Activated T-cell treated with anti-CD3 and anti-CD28 coated beads, Interleukin-2, amount 50 U/mL, for 4 hours (primary cell): ENCODE measurements at regions not wholly inside any gene's neighbourhood (a gene's known extent, or its start where the extent isn't known, plus 50 kb on each side); places are given as distances from the start of the nearest gene placed in this dataset.
"Not testable (repeated sequence)": the region's sequence is repeated elsewhere in the genome, so short reads cannot be mapped to it uniquely, and the experiment has no call there.

ENCODE experiments used
- ATAC-seq, 2 donors: fragments of 200-7000 bp; cut with Tn5 transposase; one replicate each; pipeline ENCODE4 v1.10.0; 2021
- DNase-seq: peaks from one replicate; pipeline ENCODE4 v3.0.0-alpha.2; 2020
- H3K27me3 Mint-ChIP-seq: one replicate; pipeline ENCODE4 v1.8.0; 2021; ENCODE audit warnings: low read depth, mixed read lengths
- H3K36me3 Mint-ChIP-seq: one replicate; pipeline ENCODE4 v1.8.0; 2022; ENCODE audit warnings: mixed read lengths; ENCODE audit not compliant: insufficient read depth
- H3K4me1 Mint-ChIP-seq: one replicate; pipeline ENCODE4 v1.8.0; 2021; ENCODE audit warnings: low read depth, mixed read lengths
- H3K4me3 Mint-ChIP-seq: one replicate; pipeline ENCODE4 v1.8.0; 2021; ENCODE audit warnings: mild to moderate bottlenecking, moderate library complexity, mixed read lengths
- H3K9me3 Mint-ChIP-seq: one replicate; pipeline ENCODE4 v1.8.0; 2021; ENCODE audit warnings: mixed read lengths

- ATAC-seq, result no peak
- no peaks in the 10 kb centered on the region for H3K4me1 Mint-ChIP-seq
- no peak for DNase-seq
- H3K9me3 Mint-ChIP-seq, result no peaks in the 10 kb centered on the region
- no peaks in the 10 kb centered on the region for H3K27me3 Mint-ChIP-seq
- H3K4me3 Mint-ChIP-seq, result no peak overlapping the region
- no peaks in the 10 kb centered on the region for H3K36me3 Mint-ChIP-seq
These were observed 146.4 kb downstream of the ACTR3B start for GRCh38 chr7:152905949-152906348.

GRCh38 chr7:152907042-152907761, 147.7 kb downstream of the ACTR3B start:
- no peak overlapping the region for H3K4me3 Mint-ChIP-seq
- DNase-seq, result no peak
- no peaks in the 10 kb centered on the region for H3K36me3 Mint-ChIP-seq
- H3K9me3 Mint-ChIP-seq, result no peaks in the 10 kb centered on the region
- no peak for ATAC-seq
- no peaks in the 10 kb centered on the region for H3K4me1 Mint-ChIP-seq
- no peaks in the 10 kb centered on the region for H3K27me3 Mint-ChIP-seq

- H3K4me1 Mint-ChIP-seq, result no peaks in the 10 kb centered on the region
- no peak for DNase-seq
- no peak for ATAC-seq
- no peaks in the 10 kb centered on the region for H3K9me3 Mint-ChIP-seq
- H3K4me3 Mint-ChIP-seq, result no peak overlapping the region
- H3K36me3 Mint-ChIP-seq, result no peaks in the 10 kb centered on the region
- no peaks in the 10 kb centered on the region for H3K27me3 Mint-ChIP-seq
These were observed 149.7 kb downstream of the ACTR3B start for GRCh38 chr7:152909280-152909679.

GRCh38 chr7:152909683-152910544, 150.4 kb downstream of the ACTR3B start:
- no peak for DNase-seq
- no peaks in the 10 kb centered on the region for H3K9me3 Mint-ChIP-seq
- H3K4me1 Mint-ChIP-seq, result no peaks in the 10 kb centered on the region
- H3K4me3 Mint-ChIP-seq, result no peak overlapping the region
- ATAC-seq, result no peak
- no peaks in the 10 kb centered on the region for H3K36me3 Mint-ChIP-seq
- no peaks in the 10 kb centered on the region for H3K27me3 Mint-ChIP-seq

- H3K9me3 Mint-ChIP-seq, result no peaks in the 10 kb centered on the region
- H3K4me1 Mint-ChIP-seq, result no peaks in the 10 kb centered on the region
- DNase-seq (no peak), ATAC-seq (no peak)
- no peak overlapping the region for H3K4me3 Mint-ChIP-seq
- H3K27me3 Mint-ChIP-seq, result no peaks in the 10 kb centered on the region
- no peaks in the 10 kb centered on the region for H3K36me3 Mint-ChIP-seq
These were observed 151.1 kb downstream of the ACTR3B start for GRCh38 chr7:152910545-152911225.

- Mint-ChIP-seq H3K36me3 (no peaks in the 10 kb centered on the region), H3K27me3 (no peaks in the 10 kb centered on the region), H3K4me1 (no peaks in the 10 kb centered on the region), H3K9me3 (no peaks in the 10 kb centered on the region), H3K4me3 (no peak overlapping the region)
- no peak for ATAC-seq
- DNase-seq, result no peak
These were observed 151.6 kb downstream of the ACTR3B start for GRCh38 chr7:152911226-152911560.

- Mint-ChIP-seq H3K4me3 (no peak overlapping the region), H3K36me3 (no peaks in the 10 kb centered on the region), H3K9me3 (no peaks in the 10 kb centered on the region), H3K27me3 (no peaks in the 10 kb centered on the region), H3K4me1 (no peaks in the 10 kb centered on the region)
- DNase-seq (no peak), ATAC-seq (no peak)
These were observed 152.4 kb downstream of the ACTR3B start for GRCh38 chr7:152911922-152912321.

GRCh38 chr7:152912511-152912910, 153.0 kb downstream of the ACTR3B start:
- Mint-ChIP-seq H3K27me3 (no peaks in the 10 kb centered on the region), H3K36me3 (no peaks in the 10 kb centered on the region), H3K4me1 (no peaks in the 10 kb centered on the region), H3K9me3 (no peaks in the 10 kb centered on the region), H3K4me3 (no peak overlapping the region)
- DNase-seq (no peak), ATAC-seq (no peak)

GRCh38 chr7:152913492-152913891, 153.9 kb downstream of the ACTR3B start:
- Mint-ChIP-seq H3K27me3 (no peaks in the 10 kb centered on the region), H3K36me3 (peaks cover 1% of the 10 kb centered on the region), H3K4me3 (no peak overlapping the region), H3K4me1 (no peaks in the 10 kb centered on the region), H3K9me3 (no peaks in the 10 kb centered on the region)
- DNase-seq (no peak), ATAC-seq (no peak)

- H3K27me3 Mint-ChIP-seq, result no peaks in the 10 kb centered on the region
- ATAC-seq (no peak), DNase-seq (no peak)
- peaks cover 1% of the 10 kb centered on the region for H3K36me3 Mint-ChIP-seq
- no peaks in the 10 kb centered on the region for H3K9me3 Mint-ChIP-seq
- no peaks in the 10 kb centered on the region for H3K4me1 Mint-ChIP-seq
- H3K4me3 Mint-ChIP-seq, result no peak overlapping the region
These were observed 154.7 kb downstream of the ACTR3B start for GRCh38 chr7:152914014-152914844.

GRCh38 chr7:152914845-152915102, 155.2 kb downstream of the ACTR3B start:
- not testable (repeated sequence) for ATAC-seq, H3K36me3 Mint-ChIP-seq, H3K4me3 Mint-ChIP-seq, DNase-seq, H3K9me3 Mint-ChIP-seq, H3K27me3 Mint-ChIP-seq, H3K4me1 Mint-ChIP-seq

- H3K4me1 Mint-ChIP-seq, result no peaks in the 10 kb centered on the region
- ATAC-seq (no peak), DNase-seq (no peak)
- H3K9me3 Mint-ChIP-seq, result peaks cover 7% of the 10 kb centered on the region
- peaks cover 1% of the 10 kb centered on the region for H3K36me3 Mint-ChIP-seq
- H3K27me3 Mint-ChIP-seq, result peaks cover 28% of the 10 kb centered on the region
- no peak overlapping the region for H3K4me3 Mint-ChIP-seq
These were observed 162.9 kb downstream of the ACTR3B start for GRCh38 chr7:152922318-152923081.

- Mint-ChIP-seq H3K36me3 (no peaks in the 10 kb centered on the region), H3K4me1 (no peaks in the 10 kb centered on the region), H3K4me3 (no peak overlapping the region), H3K27me3 (peaks cover 28% of the 10 kb centered on the region), H3K9me3 (peaks cover 7% of the 10 kb centered on the region)
- ATAC-seq, result no peak
- DNase-seq, result no peak
These were observed 164.2 kb downstream of the ACTR3B start for GRCh38 chr7:152923711-152924110.

- DNase-seq (no peak), ATAC-seq (no peak)
- H3K4me3 Mint-ChIP-seq, result no peak overlapping the region
- peaks cover 9% of the 10 kb centered on the region for H3K9me3 Mint-ChIP-seq
- no peaks in the 10 kb centered on the region for H3K4me1 Mint-ChIP-seq
- no peaks in the 10 kb centered on the region for H3K36me3 Mint-ChIP-seq
- peaks cover 28% of the 10 kb centered on the region for H3K27me3 Mint-ChIP-seq
These were observed 164.7 kb downstream of the ACTR3B start for GRCh38 chr7:152924238-152924637.
